ENCODE measurements at regions not wholly inside any gene's neighbourhood (a gene's known extent, or its start where the extent isn't known, plus 50 kb on each side); places are given as distances from the start of the nearest gene placed in this dataset.

- no peak overlapping the region for H3K27ac Mint-ChIP-seq
- H3K4me1 Mint-ChIP-seq, result peaks cover 59% of the 10 kb centered on the region
These were observed 66.8 kb downstream of the TET3 start for GRCh38 chr2:74051504-74051903.

DNA sequence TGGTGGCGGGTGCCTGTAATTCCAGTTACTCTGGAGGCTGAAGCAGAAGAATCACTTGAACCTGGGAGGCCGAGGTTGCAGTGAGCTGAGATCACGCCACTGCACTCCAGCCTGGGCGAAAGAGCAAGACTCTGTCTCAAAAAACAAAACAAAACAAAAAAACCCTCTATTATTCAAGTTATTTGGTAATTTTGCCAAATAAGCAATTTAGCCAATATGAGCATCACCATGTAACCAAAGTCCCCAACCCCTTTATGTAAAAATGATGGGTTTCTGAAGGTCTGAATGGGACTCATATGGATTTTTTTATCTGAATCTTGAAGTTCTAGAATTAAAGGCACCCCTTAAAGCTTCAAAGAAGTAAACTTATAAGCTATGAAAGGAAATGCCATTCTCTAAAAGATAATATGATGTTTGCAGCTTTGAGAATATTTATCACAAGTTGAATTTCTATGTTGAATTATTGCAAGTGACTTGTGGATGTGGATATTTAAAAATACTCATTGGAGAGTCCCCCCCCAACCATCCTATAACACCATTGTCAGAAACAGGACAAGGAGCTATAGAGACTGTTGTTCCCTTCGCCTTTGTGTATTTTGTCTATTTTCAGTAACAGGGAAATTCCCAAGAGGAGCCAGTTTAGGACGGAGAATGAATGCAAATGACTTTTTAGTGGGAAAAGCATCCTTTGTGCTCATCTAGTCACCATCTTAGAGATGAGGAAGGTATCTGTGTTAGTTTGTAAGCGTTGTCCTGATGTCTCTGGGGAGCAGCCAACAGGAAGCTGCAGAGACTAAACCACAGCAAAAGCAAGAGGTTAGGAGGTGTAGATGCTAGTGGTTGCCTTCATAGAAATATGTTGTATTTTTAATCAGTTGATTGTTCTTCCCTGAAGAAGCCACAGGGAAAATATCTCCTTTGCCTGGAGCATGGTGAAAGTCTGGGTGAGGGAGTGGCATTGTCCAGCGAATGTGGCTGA is 68.3 kb downstream of the TET3 start:
- DNase-seq (no peak), ATAC-seq (peak; percentile 73)
- H3K27ac Mint-ChIP-seq, result peak overlapping the region in 1 of 2 donors; percentile 5
- no peaks in the 10 kb centered on the region for H3K27me3 Mint-ChIP-seq
- peak overlapping the region in 1 of 2 donors; percentile 13 for H3K4me3 Mint-ChIP-seq
- peaks cover 56% of the 10 kb centered on the region for H3K4me1 Mint-ChIP-seq
- H3K9me3 Mint-ChIP-seq, result no peaks in the 10 kb centered on the region

More at GRCh38 chr2:74051504-74051903, 66.8 kb downstream of the TET3 start:
- no peaks in the 10 kb centered on the region for H3K9me3 Mint-ChIP-seq
- H3K4me3 Mint-ChIP-seq, result no peak overlapping the region
- no peaks in the 10 kb centered on the region for H3K27me3 Mint-ChIP-seq
- ATAC-seq (no peak), DNase-seq (no peak)

GRCh38 chr2:74053959-74054715 is 69.4 kb downstream of the TET3 start:
- H3K4me3 Mint-ChIP-seq, result no peak overlapping the region
- H3K27me3 Mint-ChIP-seq, result no peaks in the 10 kb centered on the region
- DNase-seq (no peak), ATAC-seq (no peak)
- H3K27ac Mint-ChIP-seq, result peak overlapping the region in 1 of 2 donors; percentile 36
- no peaks in the 10 kb centered on the region for H3K9me3 Mint-ChIP-seq
- peaks cover 47% of the 10 kb centered on the region for H3K4me1 Mint-ChIP-seq

DNA sequence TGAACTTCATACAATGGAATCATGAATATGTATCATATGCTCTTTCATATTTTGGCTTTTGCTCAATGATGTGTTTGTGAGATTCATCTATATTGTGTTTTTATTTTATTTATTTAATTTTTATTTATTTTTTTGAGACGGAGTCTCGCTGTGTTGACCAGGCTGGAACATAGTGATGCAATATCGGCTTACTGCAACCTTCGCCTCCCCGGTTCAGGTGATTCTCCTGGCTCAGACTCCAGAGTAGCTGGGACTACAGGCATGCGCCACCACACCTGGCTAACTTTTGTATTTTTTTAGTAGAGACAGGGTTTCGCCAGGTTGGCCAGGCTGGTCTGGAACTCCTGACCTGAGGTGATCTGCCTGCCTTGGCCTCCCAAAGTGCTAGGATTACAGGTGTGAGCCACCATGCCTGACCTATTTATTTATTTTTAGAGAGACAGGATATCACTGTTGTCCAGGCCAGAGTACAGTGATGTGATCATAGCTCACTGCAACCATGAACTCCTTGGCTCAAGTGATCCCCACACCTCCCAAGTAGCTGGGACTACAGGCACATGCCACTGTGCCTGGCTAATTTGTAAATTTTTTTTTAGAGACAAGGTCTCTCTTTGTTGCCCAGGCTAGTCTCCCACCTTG is 74.5 kb downstream of the TET3 start:
- Mint-ChIP-seq H3K9me3 (no peaks in the 10 kb centered on the region), H3K27me3 (no peaks in the 10 kb centered on the region), H3K4me1 (peaks cover 9% of the 10 kb centered on the region), H3K4me3 (no peak overlapping the region), H3K27ac (no peak overlapping the region)
- no peak for ATAC-seq
- DNase-seq, result no peak

- DNase-seq (no peak), ATAC-seq (no peak)
- Mint-ChIP-seq H3K4me3 (no peak overlapping the region), H3K27me3 (no peaks in the 10 kb centered on the region), H3K27ac (no peak overlapping the region), H3K9me3 (no peaks in the 10 kb centered on the region), H3K4me1 (peaks cover 21% of the 10 kb centered on the region)
These were observed 78.8 kb downstream of the TET3 start for GRCh38 chr2:74063486-74063885.

DNA sequence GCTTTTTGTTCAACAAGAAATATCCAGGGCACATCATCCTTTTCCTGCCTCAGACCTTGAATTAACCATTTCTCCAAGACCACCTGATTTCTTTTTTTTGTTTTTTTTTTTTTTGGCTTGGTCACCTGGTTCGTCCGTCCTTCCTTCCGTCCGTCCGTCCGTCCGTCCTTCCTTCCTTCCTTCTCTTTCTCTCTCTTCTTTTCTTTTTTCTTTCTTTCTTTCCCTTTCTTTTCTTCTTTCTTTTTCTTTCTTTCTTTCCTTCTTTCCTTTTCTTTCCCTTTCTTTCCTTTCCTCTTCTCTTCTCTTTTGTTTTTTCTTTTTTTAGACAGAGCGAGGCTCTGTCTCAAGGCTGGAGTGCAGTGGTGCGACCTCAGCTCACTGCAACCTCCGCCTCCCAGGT is 80.7 kb downstream of the TET3 start:
- Mint-ChIP-seq H3K27ac (no peak overlapping the region), H3K4me1 (peaks cover 30% of the 10 kb centered on the region), H3K27me3 (no peaks in the 10 kb centered on the region), H3K9me3 (peaks cover 0 to 7% of the 10 kb centered on the region in 2 donors), H3K4me3 (no peak overlapping the region)
- no peak for ATAC-seq
- no peak for DNase-seq

- DNase-seq, result no peak
- Mint-ChIP-seq H3K4me1 (peaks cover 30% of the 10 kb centered on the region), H3K4me3 (no peak overlapping the region), H3K9me3 (peaks cover 0 to 7% of the 10 kb centered on the region in 2 donors), H3K27me3 (no peaks in the 10 kb centered on the region), H3K27ac (peak overlapping the region in 1 of 2 donors; percentile 5)
- no peak for ATAC-seq
These were observed 81.1 kb downstream of the BOLA3 start for GRCh38 chr2:74066491-74067203.

DNA sequence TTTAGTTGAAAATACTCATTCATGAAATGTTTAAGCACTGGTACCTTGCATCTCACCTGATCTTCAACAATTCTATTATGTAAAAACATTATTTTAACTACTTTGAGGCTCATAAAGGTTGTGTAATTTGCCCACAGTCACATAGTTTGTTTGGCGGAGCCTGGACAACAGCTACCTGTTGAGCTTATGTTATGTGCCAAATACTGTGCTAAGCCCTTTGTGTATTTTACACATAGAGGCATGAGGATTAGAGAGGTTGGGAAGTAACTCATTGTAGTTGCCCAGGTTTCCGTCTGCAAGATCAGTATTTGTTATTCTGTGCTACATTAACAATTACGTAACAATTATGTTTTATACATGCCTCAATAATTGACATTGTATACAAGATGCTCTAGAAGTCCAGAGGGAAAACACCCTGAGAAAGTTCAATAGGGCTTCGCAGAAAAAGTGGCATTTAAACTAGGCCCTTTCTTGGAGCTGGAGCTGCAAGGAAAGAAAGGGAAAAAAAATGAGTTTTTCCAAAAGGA is 80.4 kb downstream of the BOLA3 start:
- Mint-ChIP-seq H3K9me3 (peaks cover 0 to 7% of the 10 kb centered on the region in 2 donors), H3K27ac (no peak overlapping the region)

DNA sequence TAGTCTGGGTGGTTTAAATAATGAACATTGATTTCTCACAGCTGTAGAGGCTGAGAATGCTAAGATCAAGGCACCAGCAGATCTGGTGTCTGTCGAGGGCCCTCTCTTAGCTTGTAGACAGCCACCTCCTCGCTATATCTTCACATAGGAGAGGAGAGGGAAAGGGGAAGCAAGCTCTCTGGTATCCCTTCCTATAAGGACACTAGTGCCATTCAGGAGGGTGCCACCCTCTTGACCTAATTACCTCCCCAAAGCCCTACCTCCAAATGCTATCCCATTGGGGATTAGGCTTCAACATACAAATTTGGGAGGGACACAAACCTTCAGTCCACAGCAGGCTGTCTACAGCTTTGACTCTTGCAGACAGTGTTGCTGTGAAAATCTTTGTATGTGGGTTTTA is 76.7 kb downstream of the BOLA3 start:
- H3K4me1 Mint-ChIP-seq, result peaks cover 34% of the 10 kb centered on the region
- H3K27ac Mint-ChIP-seq, result no peak overlapping the region
- DNase-seq (no peak), ATAC-seq (no peak)
- H3K9me3 Mint-ChIP-seq, result peaks cover 0 to 7% of the 10 kb centered on the region in 2 donors
- H3K27me3 Mint-ChIP-seq, result no peaks in the 10 kb centered on the region
- no peak overlapping the region for H3K4me3 Mint-ChIP-seq

More for the DNA sequence above, 80.4 kb downstream of the BOLA3 start:
- peaks cover 30% of the 10 kb centered on the region for H3K4me1 Mint-ChIP-seq
- no peak overlapping the region for H3K4me3 Mint-ChIP-seq
- DNase-seq (no peak), ATAC-seq (no peak)
- no peaks in the 10 kb centered on the region for H3K27me3 Mint-ChIP-seq

DNA sequence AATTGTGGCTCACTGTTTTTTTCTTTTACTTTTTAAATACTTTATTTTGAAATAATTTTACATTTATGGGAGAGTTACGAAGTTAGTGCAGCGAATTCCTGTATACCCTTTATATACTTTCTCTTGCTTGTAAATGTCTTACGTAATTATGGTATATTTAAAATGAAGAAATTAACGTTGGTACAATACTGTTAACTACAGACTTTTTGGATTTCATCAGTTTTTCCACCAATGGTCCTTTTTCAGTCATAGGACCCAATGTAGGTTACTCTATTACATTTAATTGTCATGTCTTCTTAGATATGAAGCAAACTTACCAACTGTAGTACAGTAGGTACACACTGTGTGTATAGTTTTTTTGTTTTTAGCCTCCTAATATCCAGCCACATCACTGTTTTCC is 76.3 kb downstream of the BOLA3 start:
- Mint-ChIP-seq H3K4me1 (peaks cover 34% of the 10 kb centered on the region), H3K4me3 (no peak overlapping the region), H3K9me3 (peaks cover 0 to 7% of the 10 kb centered on the region in 2 donors), H3K27me3 (no peaks in the 10 kb centered on the region), H3K27ac (no peak overlapping the region)
- no peak for ATAC-seq
- no peak for DNase-seq

DNA sequence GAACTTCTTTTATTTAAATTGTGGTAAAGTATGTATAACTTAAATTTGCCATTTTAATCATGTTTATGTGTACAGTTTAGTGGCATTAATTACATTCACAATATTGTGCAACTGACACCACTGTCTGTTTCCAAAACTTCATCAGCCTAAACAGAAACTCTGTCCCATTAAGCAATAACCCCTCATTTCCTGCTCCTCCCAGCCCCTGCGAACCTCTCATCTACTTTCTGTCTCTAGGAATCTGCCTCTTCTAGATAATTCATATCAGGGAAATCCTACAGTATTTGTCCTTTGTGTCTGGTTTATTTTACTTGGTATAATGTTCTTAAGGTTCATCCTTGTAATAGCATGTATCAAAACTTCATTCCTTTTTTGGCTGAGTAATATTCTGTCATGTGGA is 75.1 kb downstream of the BOLA3 start:
- Mint-ChIP-seq H3K27me3 (no peaks in the 10 kb centered on the region), H3K4me3 (no peak overlapping the region), H3K4me1 (peaks cover 24% of the 10 kb centered on the region), H3K27ac (no peak overlapping the region), H3K9me3 (peaks cover 0 to 7% of the 10 kb centered on the region in 2 donors)
- DNase-seq (no peak), ATAC-seq (no peak)

DNA sequence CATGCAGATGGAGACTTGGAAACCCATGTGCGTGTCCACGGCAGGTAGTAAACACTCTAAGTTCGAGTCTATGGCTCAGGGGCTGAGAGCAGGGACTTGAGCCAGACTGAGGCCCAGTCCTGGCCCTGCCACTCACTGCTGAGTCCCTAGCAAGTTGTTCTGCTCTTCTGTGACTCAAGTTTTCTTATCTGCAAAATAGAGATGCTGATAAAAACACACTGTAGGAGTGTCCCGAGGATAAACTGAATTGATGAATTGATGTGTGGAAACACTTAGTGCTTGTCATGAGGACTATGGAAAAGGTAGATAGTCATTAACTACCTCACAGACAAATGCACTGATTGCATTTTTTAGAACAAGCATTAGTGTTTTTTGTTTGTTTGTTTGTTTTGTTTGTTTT is 73.2 kb downstream of the BOLA3 start:
- DNase-seq (no peak), ATAC-seq (no peak)
- Mint-ChIP-seq H3K4me3 (no peak overlapping the region), H3K27ac (no peak overlapping the region), H3K9me3 (peaks cover 0 to 6% of the 10 kb centered on the region in 2 donors), H3K4me1 (peaks cover 18% of the 10 kb centered on the region), H3K27me3 (no peaks in the 10 kb centered on the region)

DNA sequence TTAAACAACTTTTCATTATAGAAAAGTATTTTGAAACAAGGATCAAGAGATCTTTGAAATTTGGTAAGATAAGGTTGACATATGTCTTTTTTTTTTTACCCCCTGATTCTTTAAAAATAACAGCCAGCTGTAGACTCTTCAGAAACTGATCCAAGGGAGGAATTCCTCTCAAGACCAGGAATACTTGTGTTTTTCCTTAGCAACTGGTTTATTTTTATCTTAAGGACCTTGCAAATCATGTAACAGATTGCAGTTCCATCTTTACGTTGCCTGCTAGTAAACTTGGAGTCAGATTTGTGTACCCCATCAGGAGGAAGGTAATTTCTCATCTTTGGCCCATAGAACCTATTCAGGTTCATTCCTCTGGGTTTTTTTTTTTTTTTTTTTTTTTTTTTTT is 71.6 kb downstream of the BOLA3 start:
- Mint-ChIP-seq H3K27ac (peak overlapping the region in 1 of 2 donors; percentile 13), H3K4me3 (no peak overlapping the region), H3K27me3 (no peaks in the 10 kb centered on the region)

GRCh38 chr2:74077636-74078035 is 70.1 kb downstream of the BOLA3 start:
- no peak for DNase-seq
- no peaks in the 10 kb centered on the region for H3K9me3 Mint-ChIP-seq
- no peak for ATAC-seq
- H3K27ac Mint-ChIP-seq, result peak overlapping the region; percentile 36 to 70
- H3K27me3 Mint-ChIP-seq, result no peaks in the 10 kb centered on the region
- peaks cover 17% of the 10 kb centered on the region for H3K4me1 Mint-ChIP-seq
- no peak overlapping the region for H3K4me3 Mint-ChIP-seq

More for the DNA sequence above, 71.6 kb downstream of the BOLA3 start:
- DNase-seq, result no peak
- H3K4me1 Mint-ChIP-seq, result peaks cover 11% of the 10 kb centered on the region
- ATAC-seq, result no peak
- H3K9me3 Mint-ChIP-seq, result no peaks in the 10 kb centered on the region

GRCh38 chr2:74078466-74078865 is 69.2 kb downstream of the BOLA3 start:
- Mint-ChIP-seq H3K27ac (peak overlapping the region in 1 of 2 donors; percentile 3), H3K4me3 (no peak overlapping the region), H3K4me1 (peaks cover 13% of the 10 kb centered on the region), H3K9me3 (no peaks in the 10 kb centered on the region), H3K27me3 (no peaks in the 10 kb centered on the region)
- DNase-seq (no peak), ATAC-seq (no peak)
